SK-N-SH (cell line): ENCODE measurements at regions not wholly inside any gene's neighbourhood (a gene's known extent, or its start where the extent isn't known, plus 50 kb on each side); places are given as distances from the start of the nearest gene placed in this dataset.

Source experiments
- CTCF ChIA-PET: fragments of 300-600, 350-600 bp; formaldehyde crosslinking; extraction: SDS; loops from one replicate; lab custom pipeline; 2021; lab: Yijun Ruan, JAX
- POLR2A ChIA-PET: fragments of 350-600 bp; sonication (Branson Sonifier 250); formaldehyde crosslinking; extraction: SDS; loops from one replicate; lab custom pipeline; 2020; ENCODE audit warnings: antibody characterized with exemption, inconsistent platforms; lab: Yijun Ruan, JAX
- DNase-seq: peaks from one replicate; pipeline ENCODE4 v3.0.0; 2012
- H2AFZ ChIP-seq: fragments of 200-600 bp; sonication (generic); 2 replicates; pipeline ENCODE4 v1.8.1; 2016; ENCODE audit warnings: antibody characterized with exemption, mild to moderate bottlenecking, low read depth
- H3F3A ChIP-seq: fragments of 200-600 bp; sonication (generic); replicated peaks from 2 replicates; pipeline ENCODE3; 2016; ENCODE audit warnings: antibody characterized with exemption, mild to moderate bottlenecking; ENCODE audit not compliant: insufficient read depth
- H3K27ac ChIP-seq, 2 experiments: fragments of 200-500 bp in 1 of 2; fragments of 200-600 bp in 1 of 2; sonication (Bioruptor generic) in 1 of 2; sonication (generic), shearing (Covaris generic) in 1 of 2; 2 replicates each; pipeline versions ENCODE4 v1.5.1 to v1.6.1; 2014 to 2016; ENCODE audit warnings: low read depth in 2 of 2, inconsistent platforms in 1 of 2, low read length in 1 of 2, mild to moderate bottlenecking in 1 of 2, mixed read lengths in 1 of 2
- H3K27me3 ChIP-seq: fragments of 200-600 bp; sonication (generic), shearing (Covaris generic); 2 replicates; pipeline ENCODE4 v1.6.1; 2016; ENCODE audit warnings: mixed run types; ENCODE audit not compliant: insufficient read depth
- H3K36me3 ChIP-seq, 2 experiments: fragments of 200-500 bp in 1 of 2; fragments of 200-600 bp in 1 of 2; sonication (Bioruptor generic) in 1 of 2; sonication (generic) in 1 of 2; replicated peaks in 1 of 2; 2 replicates each; pipeline versions ENCODE3 to v1.5.1; 2014 to 2016; ENCODE audit warnings: low read length in 1 of 2, mild to moderate bottlenecking in 1 of 2; ENCODE audit not compliant: insufficient read depth in 2 of 2, control insufficient read depth in 1 of 2
- H3K4me1 ChIP-seq, 2 experiments: fragments of 200-500 bp in 1 of 2; fragments of 200-600 bp in 1 of 2; sonication (Bioruptor generic) in 1 of 2; sonication (generic), shearing (Covaris generic) in 1 of 2; 2 replicates each; pipeline versions ENCODE4 v1.5.1 to v1.6.1; 2014 to 2016; ENCODE audit warnings: low read depth in 1 of 2, low read length in 1 of 2, mixed run types in 1 of 2; ENCODE audit not compliant: insufficient read depth in 2 of 2, control insufficient read depth in 1 of 2
- H3K4me2 ChIP-seq: fragments of 200-600 bp; sonication (generic), shearing (Covaris generic); 2 replicates; pipeline ENCODE4 v1.6.1; 2017; ENCODE audit warnings: mixed run types
- H3K4me3 ChIP-seq, 2 experiments: fragments of 200-500 bp in 1 of 2; fragments of 200-600 bp in 1 of 2; sonication (Bioruptor generic) in 1 of 2; sonication (generic), shearing (Covaris generic) in 1 of 2; 2 replicates each; pipeline versions ENCODE4 v1.5.1 to v1.8.1; 2014 to 2016; ENCODE audit warnings: low read depth in 2 of 2, inconsistent platforms in 1 of 2, low read length in 1 of 2, mild to moderate bottlenecking in 1 of 2, mixed read lengths in 1 of 2, moderate library complexity in 1 of 2
- H3K79me2 ChIP-seq: fragments of 200-600 bp; sonication (generic); 2 replicates; pipeline ENCODE4 v1.8.1; 2017; ENCODE audit warnings: mild to moderate bottlenecking; ENCODE audit not compliant: insufficient read depth
- H3K9ac ChIP-seq: fragments of 200-600 bp; sonication (generic); 2 replicates; pipeline ENCODE4 v1.6.1; 2017; ENCODE audit warnings: mixed run types
- H3K9me2 ChIP-seq: fragments of 200-600 bp; sonication (generic); 2 replicates; pipeline ENCODE4 v1.6.1; 2017; ENCODE audit warnings: mixed run types
- H3K9me3 ChIP-seq: fragments of 200-600 bp; sonication (generic); 2 replicates; pipeline ENCODE4 v1.6.1; 2017; ENCODE audit warnings: mixed run types, mild to moderate bottlenecking, moderate library complexity
- H4K20me1 ChIP-seq: fragments of 200-600 bp; sonication (generic); 2 replicates; pipeline ENCODE4 v1.6.1; 2017; ENCODE audit warnings: mild to moderate bottlenecking, mixed run types; ENCODE audit not compliant: insufficient read depth
- FOSL2 ChIP-seq: IDR thresholded peaks from 2 replicates; pipeline ENCODE4 v1.4.0; 2012; ENCODE audit warnings: low read depth, mild to moderate bottlenecking, moderate library complexity, borderline replicate concordance
- GATA2 ChIP-seq: sonication (generic); formaldehyde crosslinking; IDR thresholded peaks from 2 replicates; pipeline ENCODE4 v1.5.0; 2020; ENCODE audit warnings: mild to moderate bottlenecking, missing genetic modification reagents
- PBX3 ChIP-seq: IDR thresholded peaks from 2 replicates; pipeline ENCODE4; 2012
- RCOR1 ChIP-seq: fragments of 150-350 bp; IDR thresholded peaks from 2 replicates; pipeline ENCODE4 v1.6.1; 2017; ENCODE audit warnings: antibody characterized with exemption, low read length
- REST ChIP-seq: IDR thresholded peaks from 2 replicates; pipeline ENCODE4 v1.6.1; 2012; ENCODE audit warnings: mild to moderate bottlenecking, low read depth, low read length, moderate library complexity
- RXRA ChIP-seq: IDR thresholded peaks from 2 replicates; pipeline ENCODE4 v1.4.0; 2012; ENCODE audit warnings: low read depth, mild to moderate bottlenecking, borderline replicate concordance
- TAF1 ChIP-seq: IDR thresholded peaks from 2 replicates; pipeline ENCODE4 v1.6.1; 2012; ENCODE audit warnings: low read depth, mild to moderate bottlenecking, low read length, moderate library complexity, borderline replicate concordance
- TCF12 ChIP-seq: IDR thresholded peaks from 2 replicates; pipeline ENCODE4 v1.4.0; 2012
- YY1 ChIP-seq: IDR thresholded peaks from 2 replicates; pipeline ENCODE4 v1.4.0; 2012; ENCODE audit warnings: low read depth, mild to moderate bottlenecking
- WGBS: methylation state at CpG from one replicate; pipeline ENCODE4 v1.1.6; 2017; ENCODE audit warnings: low lambda C conversion rate; 5-methylcytosine and 5-hydroxymethylcytosine counted together
- TF ChIP-seq, protein P1 (sequence below): fragments of 150-350 bp; IDR thresholded peaks from 2 replicates; pipeline ENCODE4 v1.6.1; 2017; ENCODE audit warnings: antibody characterized with exemption, low read length, low read depth, borderline replicate concordance

DNA sequence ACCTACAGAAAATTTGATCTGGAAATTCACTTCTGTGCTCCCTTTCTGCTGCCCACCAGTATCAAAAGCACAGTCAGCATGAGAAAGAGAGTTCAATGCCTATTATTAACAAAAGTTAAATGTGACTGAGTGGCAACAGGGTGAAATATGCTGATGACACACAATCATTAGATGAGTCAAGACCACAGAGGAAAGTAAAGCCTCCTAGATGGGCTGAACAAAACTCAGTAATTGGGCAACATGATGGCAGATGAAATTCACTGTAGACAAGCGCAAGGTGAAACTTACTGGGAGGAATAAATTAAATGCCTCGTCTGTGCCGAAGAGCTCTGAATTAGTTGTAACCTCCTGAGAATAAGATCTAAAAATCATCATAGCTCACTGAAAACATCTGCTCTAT is 752.8 kb downstream of the IRX1 start:
- no peaks in the 10 kb centered on the region for H3K9me2 ChIP-seq
- H3K9ac ChIP-seq, result no peak overlapping the region
- H3K9me3 ChIP-seq, result no peaks in the 10 kb centered on the region
- H3K4me1 ChIP-seq, result no peaks in the 10 kb centered on the region
- no peaks in the 10 kb centered on the region for H4K20me1 ChIP-seq
- H3K27me3 ChIP-seq, result no peaks in the 10 kb centered on the region
- H3K36me3 ChIP-seq, result no peaks in the 10 kb centered on the region
- CTCF ChIA-PET, result no interaction called here
- no peak overlapping the region for H3K27ac ChIP-seq
- H3K4me3 ChIP-seq, result no peak overlapping the region
- no peak overlapping the region for H3K4me2 ChIP-seq
- POLR2A ChIA-PET, result no interaction called here
- H3F3A ChIP-seq, result no peaks in the 10 kb centered on the region
- TF ChIP-seq YY1, result no peak
- no peak for TF ChIP-seq RXRA
- no peak for TF ChIP-seq REST
- H3K79me2 ChIP-seq, result no peaks in the 10 kb centered on the region
- WGBS, result 20% methylated on average over 3 of the region's 3 CpGs
- H2AFZ ChIP-seq, result no peak overlapping the region
- DNase-seq, result no peak

- TF ChIP-seq TAF1 (no peak), RCOR1 (no peak), PBX3 (no peak), TCF12 (no peak), RXRA (no peak), REST (no peak), GATA2 (CRISPR knock-in tag) (no peak), FOSL2 (no peak), YY1 (no peak)
- TF ChIP-seq, protein P1, sequence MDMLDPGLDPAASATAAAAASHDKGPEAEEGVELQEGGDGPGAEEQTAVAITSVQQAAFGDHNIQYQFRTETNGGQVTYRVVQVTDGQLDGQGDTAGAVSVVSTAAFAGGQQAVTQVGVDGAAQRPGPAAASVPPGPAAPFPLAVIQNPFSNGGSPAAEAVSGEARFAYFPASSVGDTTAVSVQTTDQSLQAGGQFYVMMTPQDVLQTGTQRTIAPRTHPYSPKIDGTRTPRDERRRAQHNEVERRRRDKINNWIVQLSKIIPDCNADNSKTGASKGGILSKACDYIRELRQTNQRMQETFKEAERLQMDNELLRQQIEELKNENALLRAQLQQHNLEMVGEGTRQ, result no peak
- TF ChIP-seq, all 33 proteins: peak for 0
- DNase-seq, result no peak
- Histone ChIP-seq H3K27ac (no peak overlapping the region), H2AFZ (no peak overlapping the region), H3K9me3 (no peaks in the 10 kb centered on the region), H3F3A (no peaks in the 10 kb centered on the region), H3K9ac (no peak overlapping the region), H3K4me1 (no peaks in the 10 kb centered on the region), H3K79me2 (no peaks in the 10 kb centered on the region), H3K9me2 (no peaks in the 10 kb centered on the region), H3K4me2 (no peak overlapping the region), H3K27me3 (no peaks in the 10 kb centered on the region), H4K20me1 (no peaks in the 10 kb centered on the region), H3K4me3 (no peak overlapping the region), H3K36me3 (no peaks in the 10 kb centered on the region)
- POLR2A ChIA-PET, result no interaction called here
- CTCF ChIA-PET, result no interaction called here
- 5% methylated on average over 3 of the region's 3 CpGs for WGBS
These were observed 753.3 kb downstream of the IRX1 start for GRCh38 chr5:4348919-4349318.
